ENCODE measurements at regions not wholly inside any gene's neighbourhood (a gene's known extent, or its start where the extent isn't known, plus 50 kb on each side); places are given as distances from the start of the nearest gene placed in this dataset.
A peak's percentile ranks its signal among the peaks of the same experiment; 100 is the strongest.

GRCh38 chr16:59210955-59211541 is 476.9 kb upstream of the GOT2 start:
- H3K4me3 ChIP-seq: no peak overlapping the region
- DNase-seq (ENCODE audit: low read depth in 1 of 2, low spot score in 1 of 2): peak; percentile 1 to 77
- TF ChIP-seq CTCF (IDR thresholded peaks at IDR 0.05; ENCODE audit: low read depth, low read length): no peak
- H3K4me1 ChIP-seq (ENCODE audit: low read depth): peaks cover 12% of the 10 kb centered on the region
- H3K9me3 ChIP-seq (ENCODE audit: low read depth): no peaks in the 10 kb centered on the region
- peak overlapping the region; percentile 78 for H3K27ac ChIP-seq
- H3K27me3 ChIP-seq: no peaks in the 10 kb centered on the region
- no peaks in the 10 kb centered on the region for H3K36me3 ChIP-seq

- DNase-seq (ENCODE audit: low read depth in 1 of 2, low spot score in 1 of 2): no peak
- Histone ChIP-seq H3K27ac (no peak overlapping the region), H3K27me3 (no peaks in the 10 kb centered on the region), H3K36me3 (no peaks in the 10 kb centered on the region), H3K9me3 (ENCODE audit: low read depth) (no peaks in the 10 kb centered on the region), H3K4me1 (ENCODE audit: low read depth) (peaks cover under 1% of the 10 kb centered on the region), H3K4me3 (no peak overlapping the region)
- TF ChIP-seq CTCF (IDR thresholded peaks at IDR 0.05; ENCODE audit: low read depth, low read length): no peak
Observed at GRCh38 chr16:59205403-59205802, 471.3 kb upstream of the GOT2 start.

- Histone ChIP-seq H3K9me3 (ENCODE audit: low read depth) (no peaks in the 10 kb centered on the region), H3K36me3 (no peaks in the 10 kb centered on the region), H3K27ac (no peak overlapping the region), H3K4me1 (ENCODE audit: low read depth) (no peaks in the 10 kb centered on the region), H3K4me3 (no peak overlapping the region), H3K27me3 (no peaks in the 10 kb centered on the region)
- DNase-seq (ENCODE audit: low read depth in 1 of 2, low spot score in 1 of 2): no peak
- TF ChIP-seq CTCF (IDR thresholded peaks at IDR 0.05; ENCODE audit: low read depth, low read length): no peak
Observed at GRCh38 chr16:59204589-59204988, 470.5 kb upstream of the GOT2 start.

- no peak overlapping the region for H3K4me3 ChIP-seq
- H3K27me3 ChIP-seq: no peaks in the 10 kb centered on the region
- DNase-seq (ENCODE audit: low read depth in 1 of 2, low spot score in 1 of 2): no peak
- no peaks in the 10 kb centered on the region for H3K4me1 ChIP-seq (ENCODE audit: low read depth)
- no peaks in the 10 kb centered on the region for H3K9me3 ChIP-seq (ENCODE audit: low read depth)
- H3K27ac ChIP-seq: no peak overlapping the region
- no peak for TF ChIP-seq CTCF (IDR thresholded peaks at IDR 0.05; ENCODE audit: low read depth, low read length)
- no peaks in the 10 kb centered on the region for H3K36me3 ChIP-seq
Observed at GRCh38 chr16:59202233-59202862, 468.2 kb upstream of the GOT2 start.

- Histone ChIP-seq H3K36me3 (no peaks in the 10 kb centered on the region), H3K27ac (no peak overlapping the region), H3K4me3 (no peak overlapping the region), H3K4me1 (ENCODE audit: low read depth) (no peaks in the 10 kb centered on the region), H3K27me3 (no peaks in the 10 kb centered on the region), H3K9me3 (ENCODE audit: low read depth) (no peaks in the 10 kb centered on the region)
- no peak for TF ChIP-seq CTCF (IDR thresholded peaks at IDR 0.05; ENCODE audit: low read depth, low read length)
- DNase-seq (ENCODE audit: low read depth in 1 of 2, low spot score in 1 of 2): no peak
Observed at GRCh38 chr16:59201821-59202220, 467.7 kb upstream of the GOT2 start.

All from cardiac muscle cell (in vitro differentiated cells and primary cell).